Caco-2 (cell line): ENCODE measurements at regions not wholly inside any gene's neighbourhood (a gene's known extent, or its start where the extent isn't known, plus 50 kb on each side); places are given as distances from the start of the nearest gene placed in this dataset.

Source experiments
- BruUV-seq: library from RNA; stranded (reverse); fragments of 400-500 nt; replicated peaks from 2 replicates; lab custom pipeline; 2021; lab: Mats Ljungman, UMichigan
- CTCF ChIA-PET: fragments of 300-600 bp; sonication (Branson Sonifier 250); formaldehyde crosslinking; loops from one replicate; lab custom pipeline; 2022; ENCODE audit warnings: antibody characterized with exemption; lab: Charles Lee
- POLR2A ChIA-PET: fragments of 300-600 bp; sonication (Branson Sonifier 250); formaldehyde crosslinking; loops from one replicate; lab custom pipeline; 2022; ENCODE audit warnings: antibody characterized with exemption; lab: Charles Lee
- DNase-seq, 2 experiments: peaks; one replicate each; pipeline versions ENCODE4 v3.0.0 to v3.0.0-alpha.2; 2020 to 2022
- H3K27me3 ChIP-seq: replicated peaks from 2 replicates; pipeline ENCODE4 v1.6.0; 2011; ENCODE audit warnings: low read length; ENCODE audit not compliant: control insufficient read depth, insufficient read depth
- H3K36me3 ChIP-seq: 2 replicates; pipeline ENCODE4 v1.5.1; 2011; ENCODE audit warnings: low read length; ENCODE audit not compliant: control insufficient read depth, insufficient read depth
- H3K4me1 ChIP-seq: fragments of 250-450 bp; sonication (Bioruptor Pico); 2 replicates; pipeline ENCODE4 v1.5.1; 2020; ENCODE audit warnings: mild to moderate bottlenecking
- H3K4me3 ChIP-seq: 2 replicates; pipeline ENCODE4 v1.5.1; 2011; ENCODE audit warnings: low read depth, mild to moderate bottlenecking, control low read depth, low read length
- H3K9me3 ChIP-seq: fragments of 250-450 bp; sonication (Bioruptor Pico); 2 replicates; pipeline ENCODE4 v1.5.1; 2020; ENCODE audit warnings: mild to moderate bottlenecking, moderate library complexity
- H3K27ac Mint-ChIP-seq: one replicate; pipeline ENCODE4 v1.8.0; 2022; ENCODE audit warnings: mixed read lengths; ENCODE audit not compliant: unreplicated experiment
- H3K27me3 Mint-ChIP-seq: one replicate; pipeline ENCODE4 v1.8.0; 2022; ENCODE audit warnings: mixed read lengths; ENCODE audit not compliant: insufficient read depth, unreplicated experiment
- H3K36me3 Mint-ChIP-seq: one replicate; pipeline ENCODE4 v1.8.0; 2022; ENCODE audit warnings: mild to moderate bottlenecking, mixed read lengths; ENCODE audit not compliant: insufficient read depth, unreplicated experiment
- H3K4me1 Mint-ChIP-seq: one replicate; pipeline ENCODE4 v1.8.0; 2022; ENCODE audit warnings: low read depth, mixed read lengths; ENCODE audit not compliant: unreplicated experiment
- H3K4me3 Mint-ChIP-seq: one replicate; pipeline ENCODE4 v1.8.0; 2022; ENCODE audit warnings: mild to moderate bottlenecking, moderate library complexity, mixed read lengths; ENCODE audit not compliant: unreplicated experiment
- H3K9me3 Mint-ChIP-seq: one replicate; pipeline ENCODE4 v1.8.0; 2022; ENCODE audit warnings: mixed read lengths; ENCODE audit not compliant: unreplicated experiment
- CTCF ChIP-seq, 2 experiments: fragments of 200-600 bp in 1 of 2; IDR thresholded peaks; 1 replicate in 1 of 2; 2 replicates in 1 of 2; pipeline versions ENCODE4 v1.5.1 to v1.8.0; 2011 to 2022; ENCODE audit warnings: antibody characterized with exemption in 1 of 2, control low read depth in 1 of 2, inconsistent platforms in 1 of 2, low read depth in 1 of 2, low read length in 1 of 2, mild to moderate bottlenecking in 1 of 2, moderate library complexity in 1 of 2; ENCODE audit not compliant: insufficient read depth in 1 of 2, severe bottlenecking in 1 of 2, unreplicated experiment in 1 of 2
- intact Hi-C: fragments of 100-400 bp; cut with micrococcal nuclease; formaldehyde crosslinking; loops from one replicate; pipeline ENCODE4 v1.10.0; 2022; ENCODE audit not compliant: unreplicated experiment

- no peak overlapping the region for H3K4me3 Mint-ChIP-seq
- POLR2A ChIA-PET: no interaction called here
- no peak for DNase-seq
- intact Hi-C loops: no loop called here
- no peaks in the 10 kb centered on the region for H3K36me3 Mint-ChIP-seq
- no peaks in the 10 kb centered on the region for H3K27me3 Mint-ChIP-seq
- no peak overlapping the region for H3K4me3 ChIP-seq
- H3K36me3 ChIP-seq: no peaks in the 10 kb centered on the region
- no peaks in the 10 kb centered on the region; the same call in 1 of the 2 replicates for H3K9me3 ChIP-seq
- no peaks in the 10 kb centered on the region for H3K4me1 Mint-ChIP-seq
- H3K27me3 ChIP-seq: no peaks in the 10 kb centered on the region
- no peak for TF ChIP-seq CTCF (IDR thresholded peaks at IDR 0.05; ENCODE audit: insufficient read depth in 1 of 2, low read depth in 1 of 2, low read length in 1 of 2, severe bottlenecking in 1 of 2, unreplicated experiment in 1 of 2)
- CTCF ChIA-PET: no interaction called here
- H3K4me1 ChIP-seq: peaks cover 13% of the 10 kb centered on the region
- peaks cover 5% of the 10 kb centered on the region for H3K9me3 Mint-ChIP-seq
- BruUV-seq: no TSS peak
- no peak overlapping the region for H3K27ac Mint-ChIP-seq
Measured at GRCh38 chr6:82084324-82084920, 163.1 kb downstream of the IBTK start.

GRCh38 chr6:82083646-82084045 lies 163.9 kb downstream of the IBTK start:
- CTCF ChIA-PET: no interaction called here
- Histone ChIP-seq H3K4me3 (no peak overlapping the region), H3K27me3 (no peaks in the 10 kb centered on the region), H3K36me3 (no peaks in the 10 kb centered on the region), H3K4me1 (peaks cover 13% of the 10 kb centered on the region), H3K9me3 (no peaks in the 10 kb centered on the region; the same call in 1 of the 2 replicates)
- H3K27me3 Mint-ChIP-seq: no peaks in the 10 kb centered on the region
- no peaks in the 10 kb centered on the region for H3K36me3 Mint-ChIP-seq
- POLR2A ChIA-PET: no interaction called here
- no peak overlapping the region for H3K27ac Mint-ChIP-seq
- H3K4me3 Mint-ChIP-seq: no peak overlapping the region
- intact Hi-C loops: no loop called here
- H3K9me3 Mint-ChIP-seq: peaks cover 8% of the 10 kb centered on the region
- BruUV-seq: no TSS peak
- TF ChIP-seq CTCF (IDR thresholded peaks at IDR 0.05; ENCODE audit: insufficient read depth in 1 of 2, low read depth in 1 of 2, low read length in 1 of 2, severe bottlenecking in 1 of 2, unreplicated experiment in 1 of 2): no peak
- no peak for DNase-seq
- H3K4me1 Mint-ChIP-seq: no peaks in the 10 kb centered on the region

- Mint-ChIP-seq H3K4me3 (no peak overlapping the region), H3K36me3 (no peaks in the 10 kb centered on the region), H3K27me3 (no peaks in the 10 kb centered on the region), H3K4me1 (no peaks in the 10 kb centered on the region), H3K9me3 (peaks cover 8% of the 10 kb centered on the region), H3K27ac (no peak overlapping the region)
- Histone ChIP-seq H3K9me3 (no peaks in the 10 kb centered on the region; the same call in 1 of the 2 replicates), H3K4me3 (no peak overlapping the region), H3K4me1 (no peaks in the 10 kb centered on the region), H3K27me3 (no peaks in the 10 kb centered on the region), H3K36me3 (no peaks in the 10 kb centered on the region)
- BruUV-seq: no TSS peak
- DNase-seq: no peak
- intact Hi-C loops: no loop called here
- ChIA-PET POLR2A (no interaction called here), CTCF (interaction anchor here (0.7 kb wide), 1 partner anchor 629 kb away, joined by 3 read pairs; no protein-coding TSS in a partner anchor)
- TF ChIP-seq CTCF (IDR thresholded peaks at IDR 0.05; ENCODE audit: insufficient read depth in 1 of 2, low read depth in 1 of 2, low read length in 1 of 2, severe bottlenecking in 1 of 2, unreplicated experiment in 1 of 2): no peak
Measured at GRCh38 chr6:82080767-82081166, 166.8 kb downstream of the IBTK start.
